ENCODE measurements at regions not wholly inside any gene's neighbourhood (a gene's known extent, or its start where the extent isn't known, plus 50 kb on each side); places are given as distances from the start of the nearest gene placed in this dataset.

- TF ChIP-seq CTCF (IDR thresholded peaks at IDR 0.05) (no peak), RAD21 (IDR thresholded peaks at IDR 0.05; ENCODE audit: low read length) (no peak), RXRA (IDR thresholded peaks at IDR 0.05; ENCODE audit: borderline replicate concordance, low read depth) (no peak), EZH2phosphoT487 (IDR thresholded peaks at IDR 0.05; ENCODE audit: borderline replicate concordance, low read depth) (no peak), CHD2 (IDR thresholded peaks at IDR 0.05; ENCODE audit: low read length, partially characterized antibody) (no peak), NFIC (IDR thresholded peaks at IDR 0.05; ENCODE audit: borderline replicate concordance) (no peak), RCOR1 (IDR thresholded peaks at IDR 0.05; ENCODE audit: low read length) (no peak), EP300 (IDR thresholded peaks at IDR 0.05; ENCODE audit: borderline replicate concordance in 1 of 2, low read depth in 1 of 2, low read length in 1 of 2) (no peak), REST (IDR thresholded peaks at IDR 0.05; ENCODE audit: low read depth, low read length) (no peak), TAF1 (IDR thresholded peaks at IDR 0.05; ENCODE audit: borderline replicate concordance, low read depth, low read length) (no peak), RFX5 (IDR thresholded peaks at IDR 0.05; ENCODE audit: low read length) (no peak), GATA2 (CRISPR knock-in tag; IDR thresholded peaks at IDR 0.05) (no peak), POLR2AphosphoS5 (IDR thresholded peaks at IDR 0.05; ENCODE audit: low read depth, low read length) (no peak)
- TF ChIP-seq, protein P1, sequence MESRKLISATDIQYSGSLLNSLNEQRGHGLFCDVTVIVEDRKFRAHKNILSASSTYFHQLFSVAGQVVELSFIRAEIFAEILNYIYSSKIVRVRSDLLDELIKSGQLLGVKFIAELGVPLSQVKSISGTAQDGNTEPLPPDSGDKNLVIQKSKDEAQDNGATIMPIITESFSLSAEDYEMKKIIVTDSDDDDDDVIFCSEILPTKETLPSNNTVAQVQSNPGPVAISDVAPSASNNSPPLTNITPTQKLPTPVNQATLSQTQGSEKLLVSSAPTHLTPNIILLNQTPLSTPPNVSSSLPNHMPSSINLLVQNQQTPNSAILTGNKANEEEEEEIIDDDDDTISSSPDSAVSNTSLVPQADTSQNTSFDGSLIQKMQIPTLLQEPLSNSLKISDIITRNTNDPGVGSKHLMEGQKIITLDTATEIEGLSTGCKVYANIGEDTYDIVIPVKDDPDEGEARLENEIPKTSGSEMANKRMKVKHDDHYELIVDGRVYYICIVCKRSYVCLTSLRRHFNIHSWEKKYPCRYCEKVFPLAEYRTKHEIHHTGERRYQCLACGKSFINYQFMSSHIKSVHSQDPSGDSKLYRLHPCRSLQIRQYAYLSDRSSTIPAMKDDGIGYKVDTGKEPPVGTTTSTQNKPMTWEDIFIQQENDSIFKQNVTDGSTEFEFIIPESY (IDR thresholded peaks at IDR 0.05; ENCODE audit: borderline replicate concordance, low read depth), result no peak
These were observed 101.1 kb upstream of the RREB1 start for GRCh38 chr6:7006515-7007191.

Data from SK-N-SH (cell line).